ENCODE measurements at regions not wholly inside any gene's neighbourhood (a gene's known extent, or its start where the extent isn't known, plus 50 kb on each side); places are given as distances from the start of the nearest gene placed in this dataset.

- in situ Hi-C loops (cut with MboI; ENCODE audit: low sequenced_read_pairs, unreplicated experiment): no loop called here
- no peak for TF ChIP-seq CTCF (IDR thresholded peaks at IDR 0.05; ENCODE audit: borderline replicate concordance, control extremely low read depth, extremely low read depth, insufficient read depth, missing control alignments)
- DNase-seq (ENCODE audit: low spot score): no peak
Observed at GRCh38 chr1:62993844-62994243, 209.9 kb downstream of the ATG4C start.

GRCh38 chr1:62995173-62995572 lies 211.2 kb downstream of the ATG4C start:
- DNase-seq (ENCODE audit: low spot score): no peak
- TF ChIP-seq CTCF (IDR thresholded peaks at IDR 0.05; ENCODE audit: borderline replicate concordance, control extremely low read depth, extremely low read depth, insufficient read depth, missing control alignments): no peak
- in situ Hi-C loops (cut with MboI; ENCODE audit: low sequenced_read_pairs, unreplicated experiment): no loop called here

- in situ Hi-C loops (cut with MboI; ENCODE audit: low sequenced_read_pairs, unreplicated experiment): no loop called here
- DNase-seq (ENCODE audit: low spot score): no peak
- TF ChIP-seq CTCF (IDR thresholded peaks at IDR 0.05; ENCODE audit: borderline replicate concordance, control extremely low read depth, extremely low read depth, insufficient read depth, missing control alignments): no peak
Observed at GRCh38 chr1:62997884-62998283, 214.0 kb downstream of the ATG4C start.

GRCh38 chr1:62998845-62999649 lies 215.1 kb downstream of the ATG4C start:
- no peak for TF ChIP-seq CTCF (IDR thresholded peaks at IDR 0.05; ENCODE audit: borderline replicate concordance, control extremely low read depth, extremely low read depth, insufficient read depth, missing control alignments)
- in situ Hi-C loops (cut with MboI; ENCODE audit: low sequenced_read_pairs, unreplicated experiment): no loop called here
- DNase-seq (ENCODE audit: low spot score): no peak

- in situ Hi-C loops (cut with MboI; ENCODE audit: low sequenced_read_pairs, unreplicated experiment): no loop called here
- no peak for TF ChIP-seq CTCF (IDR thresholded peaks at IDR 0.05; ENCODE audit: borderline replicate concordance, control extremely low read depth, extremely low read depth, insufficient read depth, missing control alignments)
- no peak for DNase-seq (ENCODE audit: low spot score)
Observed at GRCh38 chr1:63000508-63000907, 216.6 kb downstream of the ATG4C start.

GRCh38 chr1:63004868-63005267 lies 220.9 kb downstream of the ATG4C start:
- in situ Hi-C loops (cut with MboI; ENCODE audit: low sequenced_read_pairs, unreplicated experiment): no loop called here
- DNase-seq (ENCODE audit: low spot score): peak; percentile 39
- peak; percentile 21 for TF ChIP-seq CTCF (IDR thresholded peaks at IDR 0.05; ENCODE audit: borderline replicate concordance, control extremely low read depth, extremely low read depth, insufficient read depth, missing control alignments)

Data from GM13976 (cell line).